ES-I3 (cell line): ENCODE measurements at regions not wholly inside any gene's neighbourhood (a gene's known extent, or its start where the extent isn't known, plus 50 kb on each side); places are given as distances from the start of the nearest gene placed in this dataset.

Experiments used
- H3K36me3 ChIP-seq: 2 replicates; pipeline ENCODE4 v1.6.1; 2013; ENCODE audit warnings: mild to moderate bottlenecking, low read length, control low read depth, moderate library complexity; ENCODE audit not compliant: insufficient read depth
- H3K4me1 ChIP-seq: 2 replicates; pipeline ENCODE4 v1.6.1; 2013; ENCODE audit warnings: mild to moderate bottlenecking, control low read depth, low read length; ENCODE audit not compliant: insufficient read depth
- H3K9ac ChIP-seq: 2 replicates; pipeline ENCODE4 v1.6.1; 2013; ENCODE audit warnings: low read depth, mild to moderate bottlenecking, low read length, moderate library complexity
- H3K9me3 ChIP-seq: 2 replicates; pipeline ENCODE4 v1.6.1; 2013; ENCODE audit warnings: mild to moderate bottlenecking, low read length, moderate library complexity; ENCODE audit not compliant: control insufficient read depth, insufficient read depth

DNA sequence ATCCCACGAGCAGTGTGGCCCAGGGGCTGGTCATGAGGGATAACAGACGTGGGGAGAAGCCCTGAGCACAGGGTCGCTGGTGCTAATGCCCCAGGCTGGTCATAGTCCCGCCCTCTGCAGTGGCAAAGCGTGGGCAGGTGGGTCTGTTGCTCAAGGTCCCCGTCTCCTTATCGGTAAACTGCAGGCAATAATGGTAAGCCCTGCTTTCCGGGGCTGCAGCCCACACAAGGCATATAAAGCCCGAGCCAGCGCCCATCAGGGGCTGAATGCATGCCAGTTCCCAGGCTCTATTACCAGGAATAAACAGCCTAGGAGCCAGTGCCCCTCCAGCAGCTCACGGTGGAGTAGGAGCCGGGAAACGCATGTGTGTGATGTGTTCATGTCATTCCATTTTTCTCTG is 261.0 kb downstream of the BRD1 start:
- no peaks in the 10 kb centered on the region for H3K9me3 ChIP-seq
- H3K36me3 ChIP-seq: no peaks in the 10 kb centered on the region
- H3K9ac ChIP-seq: no peak overlapping the region
- H3K4me1 ChIP-seq: no peaks in the 10 kb centered on the region

- Histone ChIP-seq H3K9me3 (no peaks in the 10 kb centered on the region), H3K4me1 (no peaks in the 10 kb centered on the region), H3K9ac (no peak overlapping the region), H3K36me3 (no peaks in the 10 kb centered on the region)
Measured at GRCh38 chr22:49566141-49566541, 261.5 kb downstream of the BRD1 start.

DNA sequence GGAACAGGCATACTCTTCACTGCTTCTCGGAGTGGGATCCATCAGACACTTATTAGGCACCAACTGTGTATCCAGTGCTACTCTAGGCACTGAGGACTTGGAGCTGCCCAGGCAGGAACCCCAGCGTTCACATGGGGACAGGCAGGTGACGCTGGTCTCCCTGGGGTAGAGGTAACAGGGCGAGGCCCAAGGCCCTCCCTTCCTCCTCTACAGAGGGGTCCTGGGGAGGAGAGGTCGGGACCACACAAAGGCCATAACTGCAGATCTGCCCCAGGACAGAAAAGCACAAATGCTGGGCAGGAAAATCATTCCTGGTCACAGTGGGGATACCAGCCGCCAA is 262.2 kb downstream of the BRD1 start:
- H3K9ac ChIP-seq: no peak overlapping the region
- no peaks in the 10 kb centered on the region for H3K4me1 ChIP-seq
- no peaks in the 10 kb centered on the region for H3K36me3 ChIP-seq
- H3K9me3 ChIP-seq: no peaks in the 10 kb centered on the region

DNA sequence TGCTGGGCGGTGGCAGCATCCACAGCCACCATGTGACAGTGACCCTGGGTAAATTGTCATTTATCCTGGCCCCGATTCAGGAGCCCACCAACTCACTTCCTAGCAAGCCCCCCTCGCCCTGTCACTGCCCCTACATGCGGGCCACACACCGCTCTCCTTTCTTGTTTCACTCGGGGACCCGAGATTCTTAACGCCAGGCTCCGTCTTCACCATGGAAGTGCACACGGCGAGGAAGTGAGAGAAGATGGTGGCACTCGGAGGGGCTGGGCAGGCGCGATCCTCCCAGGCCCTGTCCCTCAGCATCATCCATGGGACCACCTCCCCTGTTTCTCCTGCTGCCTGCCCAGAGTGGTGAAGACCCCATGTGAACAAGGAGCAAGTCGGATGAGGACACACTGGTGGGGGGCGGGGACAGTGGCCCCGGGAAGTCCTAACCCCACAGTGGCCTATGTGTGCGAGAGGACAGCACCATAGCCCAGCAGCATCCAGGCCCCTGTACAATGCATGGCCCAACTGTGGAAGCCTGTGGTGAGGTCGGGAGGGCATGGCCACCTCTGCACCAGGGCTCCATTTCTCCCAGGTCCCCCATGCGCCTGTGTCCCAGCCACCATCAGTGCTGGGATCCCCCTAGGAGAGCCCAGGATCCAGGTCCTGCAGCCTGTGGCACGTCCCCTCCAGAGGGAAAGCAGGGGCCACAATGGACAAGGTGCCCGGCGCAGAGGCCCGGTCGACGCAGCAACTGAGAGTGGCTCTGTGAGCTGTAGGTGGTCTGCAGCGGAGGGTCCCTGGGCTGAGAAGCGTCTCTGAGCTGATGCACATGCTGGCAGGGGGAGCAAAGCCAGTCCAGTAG is 262.8 kb downstream of the BRD1 start:
- Histone ChIP-seq H3K9me3 (no peaks in the 10 kb centered on the region), H3K4me1 (no peaks in the 10 kb centered on the region), H3K36me3 (no peaks in the 10 kb centered on the region), H3K9ac (no peak overlapping the region)

DNA sequence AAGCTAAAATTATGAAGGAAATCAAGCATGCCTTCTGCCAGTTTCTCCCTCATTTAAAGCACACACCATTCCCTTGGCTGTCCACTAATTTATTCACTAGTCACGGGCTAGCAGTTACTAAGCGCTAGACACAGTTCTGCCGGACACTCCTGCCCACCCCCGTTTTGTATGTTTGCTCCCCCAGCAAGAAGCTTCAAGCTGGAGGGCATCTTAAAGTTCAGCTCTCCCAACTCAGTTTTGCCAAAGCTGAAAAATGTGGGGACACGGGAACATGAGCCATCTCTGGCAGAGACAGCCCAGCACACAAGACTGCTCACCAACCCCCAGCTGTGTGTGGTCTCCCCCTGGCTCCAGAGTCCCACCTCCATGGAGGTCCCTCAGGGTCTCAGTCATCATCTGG is 263.6 kb downstream of the BRD1 start:
- Histone ChIP-seq H3K4me1 (no peaks in the 10 kb centered on the region), H3K9me3 (no peaks in the 10 kb centered on the region), H3K36me3 (no peaks in the 10 kb centered on the region), H3K9ac (no peak overlapping the region)

- no peaks in the 10 kb centered on the region for H3K36me3 ChIP-seq
- no peak overlapping the region for H3K9ac ChIP-seq
- H3K4me1 ChIP-seq: no peaks in the 10 kb centered on the region
- H3K9me3 ChIP-seq: no peaks in the 10 kb centered on the region
Measured at GRCh38 chr22:49562685-49563249, 264.9 kb downstream of the BRD1 start.

DNA sequence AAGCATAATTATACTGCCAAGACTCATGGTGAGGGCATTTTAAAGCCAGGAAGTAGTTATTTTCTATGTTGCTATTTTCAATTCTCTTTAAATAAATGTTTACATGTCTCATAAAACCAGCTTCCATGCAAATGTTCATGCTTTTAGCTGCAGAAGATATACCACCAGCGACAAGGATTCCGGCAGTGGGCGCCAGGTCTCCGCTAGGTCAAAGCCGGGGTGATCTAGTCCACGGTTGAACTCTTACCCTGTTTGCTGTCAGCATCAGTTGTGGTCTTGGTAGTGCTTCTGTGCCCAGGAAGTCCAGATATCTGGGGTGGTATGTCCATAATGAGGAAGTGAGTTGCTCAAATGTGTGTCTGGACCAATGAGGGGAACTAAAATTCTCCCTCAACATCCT is 265.7 kb downstream of the BRD1 start:
- no peaks in the 10 kb centered on the region for H3K36me3 ChIP-seq
- H3K9ac ChIP-seq: no peak overlapping the region
- H3K9me3 ChIP-seq: no peaks in the 10 kb centered on the region
- H3K4me1 ChIP-seq: no peaks in the 10 kb centered on the region

GRCh38 chr22:49561338-49561737 is 266.3 kb downstream of the BRD1 start:
- no peak overlapping the region for H3K9ac ChIP-seq
- no peaks in the 10 kb centered on the region for H3K36me3 ChIP-seq
- no peaks in the 10 kb centered on the region for H3K9me3 ChIP-seq
- no peaks in the 10 kb centered on the region for H3K4me1 ChIP-seq

DNA sequence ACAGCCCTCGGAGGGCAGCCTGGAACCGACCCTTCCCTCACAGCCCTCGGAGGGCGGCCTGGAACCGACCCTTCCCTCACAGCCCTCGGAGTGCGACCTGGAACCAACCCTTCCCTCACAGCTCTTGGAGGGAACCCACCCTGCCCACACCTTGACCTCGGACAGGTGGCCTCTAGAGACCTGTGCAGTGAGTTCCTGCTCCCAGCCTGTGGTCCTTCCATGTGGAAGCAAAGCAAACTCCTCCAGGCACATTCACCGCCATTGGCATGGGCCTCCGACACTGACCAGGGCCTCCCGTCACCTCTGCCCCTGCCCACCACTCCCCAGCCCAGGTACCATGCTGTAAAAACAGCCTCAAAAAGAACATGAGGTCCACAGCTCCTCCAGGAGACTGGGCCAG is 272.1 kb downstream of the BRD1 start:
- Histone ChIP-seq H3K9ac (no peak overlapping the region), H3K4me1 (no peaks in the 10 kb centered on the region), H3K36me3 (no peaks in the 10 kb centered on the region), H3K9me3 (peaks cover 2% of the 10 kb centered on the region)

DNA sequence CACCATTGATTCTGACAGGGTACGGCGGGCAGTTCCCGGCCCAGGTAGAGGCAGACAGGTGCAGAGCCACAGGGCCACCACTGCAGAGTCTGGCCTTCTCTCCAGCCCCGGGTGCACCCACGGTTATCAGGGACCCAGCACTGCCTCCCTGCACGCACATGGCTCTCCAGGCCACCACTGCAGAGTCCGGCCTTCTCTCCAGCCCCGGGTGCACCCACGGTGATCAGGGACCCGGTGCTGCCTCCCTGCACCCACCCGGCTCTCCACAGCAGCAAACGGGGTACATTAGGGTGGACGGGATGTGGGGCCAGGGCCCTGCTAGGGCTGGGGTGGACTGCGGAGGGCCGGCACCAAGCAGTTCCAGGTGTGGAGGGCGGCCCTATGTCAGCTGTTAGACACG is 272.9 kb downstream of the BRD1 start:
- no peaks in the 10 kb centered on the region for H3K36me3 ChIP-seq

GRCh38 chr22:49554296-49554625 is 273.4 kb downstream of the BRD1 start:
- Histone ChIP-seq H3K9me3 (peaks cover 2% of the 10 kb centered on the region), H3K36me3 (no peaks in the 10 kb centered on the region), H3K4me1 (no peaks in the 10 kb centered on the region), H3K9ac (no peak overlapping the region)

More for the DNA sequence above, 272.9 kb downstream of the BRD1 start:
- Histone ChIP-seq H3K4me1 (no peaks in the 10 kb centered on the region), H3K9ac (no peak overlapping the region), H3K9me3 (peaks cover 2% of the 10 kb centered on the region)

- Histone ChIP-seq H3K4me1 (no peaks in the 10 kb centered on the region), H3K9ac (no peak overlapping the region), H3K36me3 (no peaks in the 10 kb centered on the region), H3K9me3 (peaks cover 2% of the 10 kb centered on the region)
Measured at GRCh38 chr22:49553518-49554295, 274.0 kb downstream of the BRD1 start.

GRCh38 chr22:49553076-49553475 is 274.6 kb downstream of the BRD1 start:
- peaks cover 2% of the 10 kb centered on the region for H3K9me3 ChIP-seq
- no peak overlapping the region for H3K9ac ChIP-seq
- no peaks in the 10 kb centered on the region for H3K36me3 ChIP-seq
- H3K4me1 ChIP-seq: no peaks in the 10 kb centered on the region

GRCh38 chr22:49551897-49552614 is 275.6 kb downstream of the BRD1 start:
- no peaks in the 10 kb centered on the region for H3K36me3 ChIP-seq
- no peaks in the 10 kb centered on the region for H3K4me1 ChIP-seq
- H3K9ac ChIP-seq: no peak overlapping the region
- peaks cover 2% of the 10 kb centered on the region for H3K9me3 ChIP-seq
